Loucy (cell line): ENCODE measurements at regions not wholly inside any gene's neighbourhood (a gene's known extent, or its start where the extent isn't known, plus 50 kb on each side); places are given as distances from the start of the nearest gene placed in this dataset.

Experiments used
- H2AFZ ChIP-seq: fragments of 200-600 bp; sonication (generic); 2 replicates; pipeline ENCODE4 v1.6.0; 2016; ENCODE audit warnings: antibody characterized with exemption, mild to moderate bottlenecking, low read length, moderate library complexity
- H3F3A ChIP-seq: fragments of 200-600 bp; 2 replicates; pipeline ENCODE4 v1.6.0; 2016; ENCODE audit warnings: antibody characterized with exemption, low read depth, mild to moderate bottlenecking
- H3K27me3 ChIP-seq: fragments of 200-600 bp; sonication (generic); 2 replicates; pipeline ENCODE4 v1.6.1; 2014; ENCODE audit warnings: low read length, mild to moderate bottlenecking; ENCODE audit not compliant: insufficient read depth, poor library complexity, severe bottlenecking
- H3K36me3 ChIP-seq: fragments of 200-600 bp; sonication (generic); 2 replicates; pipeline ENCODE4 v1.6.1; 2016; ENCODE audit warnings: low read length; ENCODE audit not compliant: insufficient read depth
- H3K4me1 ChIP-seq: fragments of 200-600 bp; sonication (generic); 2 replicates; pipeline ENCODE4 v1.5.1; 2014; ENCODE audit warnings: low read length, mild to moderate bottlenecking; ENCODE audit not compliant: insufficient read depth, poor library complexity, severe bottlenecking
- H3K4me2 ChIP-seq: fragments of 200-600 bp; sonication (generic); 2 replicates; pipeline ENCODE4 v1.6.0; 2014; ENCODE audit warnings: antibody characterized with exemption, low read length, low read depth, mild to moderate bottlenecking; ENCODE audit not compliant: poor library complexity, severe bottlenecking
- H3K4me3 ChIP-seq: fragments of 200-600 bp; sonication (generic); 2 replicates; pipeline ENCODE4 v1.5.1; 2014; ENCODE audit warnings: low read length, mild to moderate bottlenecking, mixed read lengths; ENCODE audit not compliant: poor library complexity, severe bottlenecking
- H3K79me2 ChIP-seq: fragments of 200-600 bp; sonication (generic); 2 replicates; pipeline ENCODE4 v1.6.1; 2014; ENCODE audit warnings: low read length; ENCODE audit not compliant: insufficient read depth
- H3K9ac ChIP-seq: fragments of 200-600 bp; sonication (generic); 2 replicates; pipeline ENCODE4 v1.6.0; 2014; ENCODE audit warnings: mild to moderate bottlenecking, low read depth, low read length, moderate library complexity; ENCODE audit not compliant: poor library complexity, severe bottlenecking
- H3K9me2 ChIP-seq: fragments of 200-600 bp; sonication (generic); replicated peaks from 2 replicates; pipeline ENCODE4 v1.6.1; 2016; ENCODE audit warnings: low read depth, low read length, mixed read lengths
- H3K9me3 ChIP-seq: fragments of 200-600 bp; sonication (generic); 2 replicates; pipeline ENCODE4 v1.6.1; 2014; ENCODE audit warnings: mild to moderate bottlenecking, antibody characterized with exemption, low read length, low read depth; ENCODE audit not compliant: insufficient read depth
- H4K20me1 ChIP-seq: fragments of 200-600 bp; sonication (generic); 2 replicates; pipeline ENCODE4 v1.6.0; 2014; ENCODE audit warnings: antibody characterized with exemption, low read length, mild to moderate bottlenecking; ENCODE audit not compliant: insufficient read depth, poor library complexity, severe bottlenecking
- CTCF ChIP-seq: fragments of 200-600 bp; sonication (generic); conservative IDR thresholded peaks from 2 replicates; pipeline ENCODE4 v1.5.1; 2014; ENCODE audit warnings: mild to moderate bottlenecking, antibody characterized with exemption, low read length
- EZH2phosphoT487 ChIP-seq: fragments of 200-600 bp; IDR thresholded peaks from 2 replicates; pipeline ENCODE4 v1.6.1; 2018; ENCODE audit warnings: antibody characterized with exemption, mild to moderate bottlenecking, moderate library complexity, borderline replicate concordance

GRCh38 chr17:77460514-77461046 is 319.8 kb downstream of the SEC14L1 start:
- peaks cover 10% of the 10 kb centered on the region; the same call in 1 of the 2 replicates for H3K36me3 ChIP-seq
- H3K9ac ChIP-seq = peak overlapping the region; percentile 63
- no peaks in the 10 kb centered on the region for H3K27me3 ChIP-seq
- H3F3A ChIP-seq = peaks cover 8% of the 10 kb centered on the region
- H3K4me1 ChIP-seq = peaks cover 63% of the 10 kb centered on the region
- H4K20me1 ChIP-seq = peaks cover 86% of the 10 kb centered on the region
- H3K9me2 ChIP-seq = no peaks in the 10 kb centered on the region
- TF ChIP-seq CTCF (no peak), EZH2phosphoT487 (no peak)
- H3K4me2 ChIP-seq = peak overlapping the region; percentile 89
- no peak overlapping the region for H2AFZ ChIP-seq
- H3K9me3 ChIP-seq = no peaks in the 10 kb centered on the region
- peaks cover 97% of the 10 kb centered on the region for H3K79me2 ChIP-seq
- peak overlapping the region; percentile 76 for H3K4me3 ChIP-seq

GRCh38 chr17:77461277-77462057 is 320.7 kb downstream of the SEC14L1 start:
- Histone ChIP-seq H3K4me3 (no peak overlapping the region), H3K4me2 (peak overlapping the region; percentile 89), H3F3A (peaks cover 8% of the 10 kb centered on the region), H3K79me2 (peaks cover 97% of the 10 kb centered on the region), H3K9ac (peak overlapping the region; percentile 38), H3K9me3 (no peaks in the 10 kb centered on the region), H3K9me2 (no peaks in the 10 kb centered on the region), H3K27me3 (no peaks in the 10 kb centered on the region), H3K36me3 (peaks cover 8% of the 10 kb centered on the region; the same call in 1 of the 2 replicates), H4K20me1 (peaks cover 87% of the 10 kb centered on the region), H2AFZ (no peak overlapping the region), H3K4me1 (peaks cover 72% of the 10 kb centered on the region)
- TF ChIP-seq CTCF (no peak), EZH2phosphoT487 (no peak)

GRCh38 chr17:77462090-77462489 is 321.3 kb downstream of the SEC14L1 start:
- Histone ChIP-seq H3K36me3 (peaks cover 14% of the 10 kb centered on the region; the same call in 1 of the 2 replicates), H3K79me2 (peaks cover 97% of the 10 kb centered on the region), H3K27me3 (no peaks in the 10 kb centered on the region), H3K9me3 (no peaks in the 10 kb centered on the region), H4K20me1 (peaks cover 87% of the 10 kb centered on the region), H2AFZ (no peak overlapping the region), H3K4me2 (peak overlapping the region; percentile 89), H3F3A (peaks cover 8% of the 10 kb centered on the region), H3K9me2 (no peaks in the 10 kb centered on the region), H3K4me3 (no peak overlapping the region), H3K9ac (peak overlapping the region; percentile 38), H3K4me1 (peaks cover 75% of the 10 kb centered on the region)
- no peak for TF ChIP-seq CTCF
- no peak for TF ChIP-seq EZH2phosphoT487
